GM13977 (cell line): ENCODE measurements at regions not wholly inside any gene's neighbourhood (a gene's known extent, or its start where the extent isn't known, plus 50 kb on each side); places are given as distances from the start of the nearest gene placed in this dataset.

ENCODE experiments used
- DNase-seq: peaks from one replicate; pipeline ENCODE4 v3.0.0; 2012; ENCODE audit warnings: low spot score
- CTCF ChIP-seq: IDR thresholded peaks from 2 replicates; pipeline ENCODE4 v1.5.1; 2012; ENCODE audit warnings: mild to moderate bottlenecking, control low read depth; ENCODE audit not compliant: insufficient read depth; ENCODE audit errors: extremely low read depth, missing control alignments
- in situ Hi-C: fragments of 300-500 bp; cut with MboI; formaldehyde crosslinking; loops from one replicate; pipeline ENCODE4 v1.12.0; 2022; ENCODE audit warnings: low sequenced_read_pairs, low pct_unique_long_range_greater_than_20kb, mixed read lengths, inconsistent platforms; ENCODE audit not compliant: unreplicated experiment

DNA sequence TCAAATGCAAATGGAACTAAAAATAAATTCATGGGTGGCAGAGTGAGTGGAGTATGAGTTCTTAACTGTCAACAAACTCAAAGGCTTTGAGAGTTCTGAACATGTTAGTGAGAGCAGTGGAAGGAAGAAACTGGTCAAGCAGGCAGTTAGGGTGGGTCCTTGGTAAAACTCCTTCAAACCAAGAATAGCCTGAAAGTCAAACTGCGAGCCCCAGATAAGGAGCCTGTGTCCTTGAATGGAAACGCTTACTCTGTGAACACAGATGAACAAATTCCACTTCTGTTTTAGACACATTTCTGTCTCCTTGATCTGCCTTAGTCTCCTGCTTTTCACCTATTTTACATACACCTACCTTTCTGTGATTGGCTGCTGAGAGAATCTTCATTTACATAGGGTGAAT is 129.4 kb upstream of the PCDH18 start:
- DNase-seq = no peak
- no peak for TF ChIP-seq CTCF
- in situ Hi-C loops = no loop called here

GRCh38 chr4:137660211-137660610 is 127.9 kb upstream of the PCDH18 start:
- in situ Hi-C loops = no loop called here
- DNase-seq = no peak
- no peak for TF ChIP-seq CTCF

GRCh38 chr4:137659431-137659830 is 127.1 kb upstream of the PCDH18 start:
- no peak for TF ChIP-seq CTCF
- no peak for DNase-seq
- in situ Hi-C loops = no loop called here

DNA sequence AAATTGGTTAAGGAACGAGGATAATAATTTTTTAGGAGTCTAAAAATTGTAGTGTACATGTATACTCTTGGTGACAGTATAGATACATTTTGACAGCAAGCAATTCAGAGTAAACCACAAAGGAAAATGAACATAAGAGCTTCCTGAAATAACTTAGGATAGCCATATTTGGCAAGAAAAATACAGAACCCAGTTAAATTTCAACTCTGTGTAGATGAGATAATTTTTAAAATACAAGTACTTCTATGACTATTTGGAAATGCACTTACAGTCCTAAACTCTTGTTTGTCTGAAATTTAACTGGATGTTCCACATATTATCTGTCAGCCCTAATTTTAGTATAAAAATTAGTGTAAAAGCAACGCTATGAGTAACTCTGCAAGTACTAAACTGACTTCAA is 124.4 kb upstream of the PCDH18 start:
- no peak for DNase-seq
- no peak for TF ChIP-seq CTCF
- in situ Hi-C loops = no loop called here

GRCh38 chr4:137655302-137655701 is 123.0 kb upstream of the PCDH18 start:
- DNase-seq = no peak
- in situ Hi-C loops = no loop called here
- no peak for TF ChIP-seq CTCF

GRCh38 chr4:137651128-137651527 is 118.8 kb upstream of the PCDH18 start:
- no peak for DNase-seq
- in situ Hi-C loops = no loop called here
- no peak for TF ChIP-seq CTCF
